HepG2 (cell line): ENCODE measurements at regions not wholly inside any gene's neighbourhood (a gene's known extent, or its start where the extent isn't known, plus 50 kb on each side); places are given as distances from the start of the nearest gene placed in this dataset.

Source experiments
- AGO1 ChIP-seq: fragments of 200-400 bp; formaldehyde crosslinking; IDR thresholded peaks from 2 replicates; pipeline ENCODE4 v1.6.1; 2017; ENCODE audit warnings: mild to moderate bottlenecking, low read depth, low read length, moderate library complexity; ENCODE audit not compliant: poor library complexity, severe bottlenecking
- AGO2 ChIP-seq: fragments of 200-400 bp; formaldehyde crosslinking; optimal IDR thresholded peaks from 2 replicates; pipeline ENCODE3; 2017; ENCODE audit warnings: mild to moderate bottlenecking, low read depth, low read length, moderate library complexity
- CC2D1A ChIP-seq: sonication (generic); formaldehyde crosslinking; IDR thresholded peaks from 2 replicates; pipeline ENCODE4 v1.8.1; 2023; ENCODE audit warnings: mild to moderate bottlenecking, missing genetic modification reagents
- DZIP1 ChIP-seq: sonication (generic); formaldehyde crosslinking; IDR thresholded peaks from 2 replicates; pipeline ENCODE4 v1.5.0; 2020; ENCODE audit warnings: mild to moderate bottlenecking, missing genetic modification reagents
- FLYWCH1 ChIP-seq: sonication (generic); formaldehyde crosslinking; IDR thresholded peaks from 2 replicates; pipeline ENCODE4 v1.8.1; 2023; ENCODE audit warnings: mild to moderate bottlenecking, missing genetic modification reagents
- FOXK2 ChIP-seq: fragments of 450-650 bp; IDR thresholded peaks from 2 replicates; pipeline ENCODE4 v1.6.1; 2016
- GATAD1 ChIP-seq: IDR thresholded peaks from 2 replicates; pipeline ENCODE4 v1.6.1; 2016; ENCODE audit warnings: missing genetic modification reagents, missing compliant biosample characterization
- HMGA1 ChIP-seq: sonication (generic); formaldehyde crosslinking; conservative IDR thresholded peaks from 2 replicates; pipeline ENCODE4 v1.4.0; 2020; ENCODE audit warnings: missing genetic modification reagents
- PATZ1 ChIP-seq: sonication (generic); formaldehyde crosslinking; IDR thresholded peaks from 2 replicates; pipeline ENCODE4 v1.4.0; 2020; ENCODE audit warnings: missing genetic modification reagents
- PRMT3 ChIP-seq: sonication (generic); formaldehyde crosslinking; IDR thresholded peaks from 2 replicates; pipeline ENCODE4 v1.8.1; 2022; ENCODE audit warnings: low read depth, mild to moderate bottlenecking, moderate library complexity, missing genetic modification reagents, borderline replicate concordance
- SAP130 ChIP-seq: IDR thresholded peaks from 2 replicates; pipeline ENCODE4 v1.6.1; 2016; ENCODE audit warnings: low read depth
- TCF7 ChIP-seq: sonication (generic); IDR thresholded peaks from 2 replicates; pipeline ENCODE4 v1.6.1; 2016; ENCODE audit warnings: antibody characterized with exemption, low read depth
- TCF7L2 ChIP-seq: IDR thresholded peaks from 2 replicates; pipeline ENCODE4 v1.6.1; 2011; ENCODE audit warnings: mild to moderate bottlenecking, low read depth, low read length, moderate library complexity
- ZMYM3 ChIP-seq: sonication (generic); formaldehyde crosslinking; IDR thresholded peaks from 2 replicates; pipeline ENCODE4 v1.5.1; 2020; ENCODE audit warnings: mild to moderate bottlenecking, missing genetic modification reagents
- ZNF264 ChIP-seq: sonication (generic); formaldehyde crosslinking; IDR thresholded peaks from 2 replicates; pipeline ENCODE4 v1.4.0; 2020; ENCODE audit warnings: missing genetic modification reagents
- ZNF282 ChIP-seq: fragments of 450-650 bp; IDR thresholded peaks from 2 replicates; pipeline ENCODE4 v1.6.1; 2018; ENCODE audit not compliant: partially characterized antibody
- ZNF446 ChIP-seq: sonication (generic); formaldehyde crosslinking; IDR thresholded peaks from 2 replicates; pipeline ENCODE4 v1.5.0; 2020; ENCODE audit warnings: mild to moderate bottlenecking, missing genetic modification reagents
- ZNF501 ChIP-seq: sonication (generic); formaldehyde crosslinking; IDR thresholded peaks from 2 replicates; pipeline ENCODE4 v1.5.1; 2020; ENCODE audit warnings: mild to moderate bottlenecking, moderate library complexity, missing genetic modification reagents
- ZNF569 ChIP-seq: sonication (generic); formaldehyde crosslinking; IDR thresholded peaks from 2 replicates; pipeline ENCODE4 v1.5.0; 2020; ENCODE audit warnings: mild to moderate bottlenecking, missing genetic modification reagents, moderate library complexity, borderline replicate concordance
- TF ChIP-seq, protein P1 (sequence below): sonication (generic); formaldehyde crosslinking; IDR thresholded peaks from 2 replicates; pipeline ENCODE4 v1.8.1; 2023; ENCODE audit warnings: mild to moderate bottlenecking, inconsistent platforms, moderate library complexity, missing genetic modification reagents, borderline replicate concordance
- TF ChIP-seq, protein P2 (sequence below): sonication (generic); formaldehyde crosslinking; IDR thresholded peaks from 2 replicates; pipeline ENCODE4 v1.4.0; 2020; ENCODE audit warnings: missing genetic modification reagents
- TF ChIP-seq, protein P3 (sequence below): sonication (generic); formaldehyde crosslinking; IDR thresholded peaks from 2 replicates; pipeline ENCODE4 v1.8.0; 2022; ENCODE audit warnings: missing genetic modification reagents, mild to moderate bottlenecking, inconsistent platforms, borderline replicate concordance

- TF ChIP-seq, protein P1, sequence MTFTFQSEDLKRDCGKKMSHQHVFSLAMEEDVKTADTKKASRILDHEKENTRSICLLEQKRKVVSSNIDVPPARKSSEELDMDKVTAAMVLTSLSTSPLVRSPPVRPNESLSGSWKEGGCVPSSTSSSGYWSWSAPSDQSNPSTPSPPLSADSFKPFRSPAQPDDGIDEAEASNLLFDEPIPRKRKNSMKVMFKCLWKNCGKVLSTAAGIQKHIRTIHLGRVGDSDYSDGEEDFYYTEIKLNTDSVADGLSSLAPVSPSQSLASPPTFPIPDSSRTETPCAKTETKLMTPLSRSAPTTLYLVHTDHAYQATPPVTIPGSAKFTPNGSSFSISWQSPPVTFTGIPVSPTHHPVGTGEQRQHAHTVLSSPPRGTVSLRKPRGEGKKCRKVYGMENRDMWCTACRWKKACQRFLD (CRISPR knock-in tag), result no peak
- TF ChIP-seq FOXK2, result peak; percentile 19; the same call in 1 of the 2 replicates
- no peak for TF ChIP-seq ZMYM3
- TF ChIP-seq SAP130 (CRISPR knock-in tag), result no peak
- TF ChIP-seq TCF7, result no peak
- no peak for TF ChIP-seq PRMT3 (CRISPR knock-in tag)
- no peak for TF ChIP-seq CC2D1A (CRISPR knock-in tag)
- TF ChIP-seq GATAD1 (CRISPR knock-in tag), result no peak
- TF ChIP-seq ZNF446 (CRISPR knock-in tag), result no peak
- no peak for TF ChIP-seq DZIP1 (CRISPR knock-in tag)
- TF ChIP-seq AGO2, result no peak
- no peak for TF ChIP-seq HMGA1 (CRISPR knock-in tag)
- no peak for TF ChIP-seq AGO1
- TF ChIP-seq FLYWCH1, result no peak
- TF ChIP-seq, protein P2, sequence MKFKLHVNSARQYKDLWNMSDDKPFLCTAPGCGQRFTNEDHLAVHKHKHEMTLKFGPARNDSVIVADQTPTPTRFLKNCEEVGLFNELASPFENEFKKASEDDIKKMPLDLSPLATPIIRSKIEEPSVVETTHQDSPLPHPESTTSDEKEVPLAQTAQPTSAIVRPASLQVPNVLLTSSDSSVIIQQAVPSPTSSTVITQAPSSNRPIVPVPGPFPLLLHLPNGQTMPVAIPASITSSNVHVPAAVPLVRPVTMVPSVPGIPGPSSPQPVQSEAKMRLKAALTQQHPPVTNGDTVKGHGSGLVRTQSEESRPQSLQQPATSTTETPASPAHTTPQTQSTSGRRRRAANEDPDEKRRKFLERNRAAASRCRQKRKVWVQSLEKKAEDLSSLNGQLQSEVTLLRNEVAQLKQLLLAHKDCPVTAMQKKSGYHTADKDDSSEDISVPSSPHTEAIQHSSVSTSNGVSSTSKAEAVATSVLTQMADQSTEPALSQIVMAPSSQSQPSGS (CRISPR knock-in tag), result no peak
- TF ChIP-seq, protein P3, sequence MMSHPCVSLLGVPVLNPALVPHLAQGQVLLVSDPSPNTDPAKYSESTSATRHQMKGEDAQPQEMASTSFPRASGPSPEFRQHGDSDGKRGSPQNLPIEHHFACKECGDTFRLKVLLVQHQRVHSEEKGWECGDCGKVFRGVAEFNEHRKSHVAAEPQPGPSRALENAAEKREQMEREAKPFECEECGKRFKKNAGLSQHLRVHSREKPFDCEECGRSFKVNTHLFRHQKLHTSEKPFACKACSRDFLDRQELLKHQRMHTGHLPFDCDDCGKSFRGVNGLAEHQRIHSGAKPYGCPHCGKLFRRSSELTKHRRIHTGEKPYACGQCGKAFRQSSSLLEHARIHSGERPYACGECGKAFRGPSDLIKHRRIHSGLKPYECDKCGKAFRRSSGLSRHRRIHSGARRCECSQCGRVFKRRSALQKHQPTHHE, result no peak
- peak; percentile 67 for TF ChIP-seq ZNF282
- no peak for TF ChIP-seq ZNF501
- TF ChIP-seq ZNF569, result no peak
- TF ChIP-seq PATZ1 (CRISPR knock-in tag), result no peak
- no peak for TF ChIP-seq TCF7L2
- TF ChIP-seq ZNF264 (CRISPR knock-in tag), result no peak
These were observed 2569.4 kb upstream of the TPTE start (continued) for GRCh38 chr21:7951854-7952519.
